ENCODE measurements at regions not wholly inside any gene's neighbourhood (a gene's known extent, or its start where the extent isn't known, plus 50 kb on each side); places are given as distances from the start of the nearest gene placed in this dataset.
"Not testable (repeated sequence)": the region's sequence is repeated elsewhere in the genome, so short reads cannot be mapped to it uniquely, and the experiment has no call there.

GRCh38 chr3:150327678-150328653, 80.1 kb upstream of the TSC22D2 start:
- DNase-seq = no peak

GRCh38 chr3:150324788-150325187, 83.3 kb upstream of the TSC22D2 start:
- no peak for DNase-seq

- no peak for DNase-seq
These were observed 83.9 kb upstream of the TSC22D2 start for GRCh38 chr3:150324245-150324644.

GRCh38 chr3:150323770-150324169, 84.3 kb upstream of the TSC22D2 start:
- no peak for DNase-seq

- not testable (repeated sequence) for DNase-seq
These were observed 85.0 kb upstream of the TSC22D2 start for GRCh38 chr3:150323091-150323490.

- DNase-seq = peak; percentile 72
These were observed 87.1 kb upstream of the TSC22D2 start for GRCh38 chr3:150320971-150321370.

GRCh38 chr3:150319900-150320299, 88.2 kb upstream of the TSC22D2 start:
- no peak for DNase-seq

GRCh38 chr3:150317469-150317868, 90.6 kb upstream of the TSC22D2 start:
- no peak for DNase-seq

- DNase-seq = no peak
These were observed 92.4 kb upstream of the TSC22D2 start for GRCh38 chr3:150315721-150316120.

- DNase-seq = no peak
These were observed 93.7 kb upstream of the TSC22D2 start for GRCh38 chr3:150314248-150315004.

- DNase-seq = no peak
These were observed 96.0 kb upstream of the TSC22D2 start for GRCh38 chr3:150312018-150312657.

- DNase-seq = no peak
These were observed 96.9 kb upstream of the TSC22D2 start for GRCh38 chr3:150311156-150311555.

- DNase-seq = no peak
These were observed 98.5 kb upstream of the TSC22D2 start for GRCh38 chr3:150309557-150309956.

GRCh38 chr3:150309257-150309542, 98.9 kb upstream of the TSC22D2 start:
- no peak for DNase-seq

GRCh38 chr3:150308481-150309256, 99.4 kb upstream of the TSC22D2 start:
- DNase-seq = no peak

- no peak for DNase-seq
These were observed 100.1 kb upstream of the TSC22D2 start for GRCh38 chr3:150308037-150308319.

- no peak for DNase-seq
These were observed 100.6 kb upstream of the TSC22D2 start for GRCh38 chr3:150307311-150308036.

- no peak for DNase-seq
These were observed 101.2 kb upstream of the TSC22D2 start for GRCh38 chr3:150306906-150307305.

GRCh38 chr3:150306083-150306482, 102.0 kb upstream of the TSC22D2 start:
- DNase-seq = no peak

GRCh38 chr3:150303768-150304167, 104.3 kb upstream of the TSC22D2 start:
- no peak for DNase-seq

- no peak for DNase-seq
These were observed 105.9 kb upstream of the TSC22D2 start for GRCh38 chr3:150302246-150302645.

- DNase-seq = no peak
These were observed 107.1 kb upstream of the TSC22D2 start for GRCh38 chr3:150300852-150301517.

Measured in NCI-H526 treated with DMSO at 0.1 percent for 48 hours (cell line).